OCI-LY1 (cell line): ENCODE measurements at regions not wholly inside any gene's neighbourhood (a gene's known extent, or its start where the extent isn't known, plus 50 kb on each side); places are given as distances from the start of the nearest gene placed in this dataset.

Experiments
- CTCF ChIP-seq: fragments of 200-600 bp; sonication (generic), shearing (Covaris generic); IDR thresholded peaks from 2 replicates; pipeline ENCODE4 v1.5.1; 2017; ENCODE audit warnings: mild to moderate bottlenecking, antibody characterized with exemption, low read length, moderate library complexity, mixed read lengths
- EZH2 ChIP-seq: fragments of 200-600 bp; sonication (generic), shearing (Covaris generic); IDR thresholded peaks from 2 replicates; pipeline ENCODE4 v1.8.0; 2017; ENCODE audit warnings: borderline replicate concordance, mixed run types, mild to moderate bottlenecking, antibody characterized with exemption, low read length, moderate library complexity, mixed read lengths

GRCh38 chr5:44546286-44546685, 157.1 kb upstream of the FGF10 start:
- no peak for TF ChIP-seq EZH2
- TF ChIP-seq CTCF, result no peak
